ENCODE measurements at regions not wholly inside any gene's neighbourhood (a gene's known extent, or its start where the extent isn't known, plus 50 kb on each side); places are given as distances from the start of the nearest gene placed in this dataset.
A peak's percentile ranks its signal among the peaks of the same experiment; 100 is the strongest.

GRCh38 chr16:73217654-73218053 lies 169.7 kb upstream of the ZFHX3 start:
- DNase-seq (ENCODE audit: low read depth): no peak

DNA sequence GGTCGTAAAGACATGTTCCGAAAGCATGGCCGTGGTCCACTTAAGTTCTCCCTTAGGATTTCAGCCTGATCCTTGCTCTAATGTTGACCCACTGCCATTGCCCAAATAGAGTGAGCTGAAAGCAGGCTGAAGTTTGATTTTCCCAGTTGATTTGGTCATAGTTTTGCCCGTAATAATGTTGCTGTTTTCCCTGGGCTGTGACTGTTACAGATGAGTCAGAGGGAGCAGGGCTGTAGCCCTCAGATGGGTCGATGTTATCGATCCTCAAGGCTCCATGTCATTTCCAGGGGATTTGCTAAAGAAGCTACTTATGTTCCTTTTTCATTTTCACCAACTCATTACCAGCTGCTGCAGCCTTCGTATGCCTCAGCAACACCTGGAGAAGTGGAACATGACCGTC lies 169.0 kb upstream of the ZFHX3 start:
- DNase-seq (ENCODE audit: low read depth): no peak

DNA sequence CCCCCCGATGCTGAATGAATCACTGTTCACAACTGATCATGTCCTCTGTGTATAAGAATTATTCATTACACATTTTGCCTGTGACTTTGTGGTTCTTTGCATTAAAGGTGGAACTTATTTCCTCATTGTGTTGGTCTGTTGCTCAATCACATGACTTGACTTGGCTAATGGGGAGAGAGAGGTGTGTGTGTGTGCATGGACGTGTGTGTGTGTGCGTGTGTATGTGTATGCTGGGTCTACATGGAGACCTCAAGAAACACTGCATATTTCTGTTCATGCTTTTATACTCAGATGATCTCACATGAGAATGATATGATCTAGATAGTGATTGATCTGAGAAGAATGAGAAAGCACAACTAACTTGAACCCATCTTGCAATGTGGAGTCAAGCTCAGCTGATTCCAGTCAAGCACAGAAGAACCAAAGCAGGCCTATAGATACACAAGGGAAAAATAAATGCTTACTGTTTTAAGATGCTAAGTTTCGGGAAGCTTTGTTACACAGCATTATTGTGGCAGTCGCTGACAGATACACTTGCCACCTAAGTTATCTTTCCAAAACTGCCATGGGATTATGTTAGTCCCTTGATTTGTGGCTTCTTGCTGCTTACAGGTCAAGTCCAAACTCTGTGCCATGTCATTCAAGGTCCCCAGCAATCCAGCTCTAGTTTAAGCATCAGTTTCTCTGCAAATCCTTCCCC lies 167.9 kb upstream of the ZFHX3 start:
- DNase-seq (ENCODE audit: low read depth): no peak

DNA sequence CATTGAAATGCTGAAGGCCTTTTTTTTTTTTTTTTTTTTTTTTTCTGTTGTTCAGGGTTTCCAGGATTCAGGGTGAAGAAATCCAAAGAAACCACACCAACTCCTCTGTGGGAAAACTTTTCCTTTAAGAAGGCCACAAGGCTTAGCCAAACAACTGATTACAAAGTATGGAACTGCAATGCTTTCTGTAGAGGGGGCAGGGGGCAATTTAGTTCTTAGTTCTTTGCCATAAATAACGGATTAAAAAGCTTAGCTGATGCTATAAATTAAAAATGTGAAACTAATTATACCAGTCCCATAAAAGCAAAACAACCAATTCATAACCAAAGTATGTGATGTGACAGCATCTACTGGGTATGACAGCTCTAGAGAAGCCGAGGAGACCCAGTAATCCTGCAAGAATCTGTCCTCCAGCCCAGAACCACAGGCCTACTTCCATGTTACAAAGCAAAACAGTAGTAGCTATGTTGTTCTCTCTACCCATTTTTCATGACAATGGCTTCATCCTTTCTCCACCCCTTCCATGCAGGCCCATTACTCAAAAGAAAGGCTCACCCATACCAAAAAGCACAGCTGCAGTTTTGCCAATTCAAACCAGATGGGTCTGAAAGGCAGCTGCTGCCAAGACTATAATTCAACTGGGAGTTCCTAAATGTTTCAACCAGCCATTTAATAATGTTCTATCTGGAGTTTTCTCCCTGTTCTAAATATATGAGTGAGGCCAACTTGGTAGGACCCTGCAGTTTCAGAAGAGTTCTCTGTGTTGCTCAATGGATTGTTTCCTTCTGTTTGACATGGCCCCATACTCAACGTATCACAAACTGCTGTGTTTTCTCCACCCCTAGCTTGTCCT lies 167.1 kb upstream of the ZFHX3 start:
- DNase-seq (ENCODE audit: low read depth): no peak

DNA sequence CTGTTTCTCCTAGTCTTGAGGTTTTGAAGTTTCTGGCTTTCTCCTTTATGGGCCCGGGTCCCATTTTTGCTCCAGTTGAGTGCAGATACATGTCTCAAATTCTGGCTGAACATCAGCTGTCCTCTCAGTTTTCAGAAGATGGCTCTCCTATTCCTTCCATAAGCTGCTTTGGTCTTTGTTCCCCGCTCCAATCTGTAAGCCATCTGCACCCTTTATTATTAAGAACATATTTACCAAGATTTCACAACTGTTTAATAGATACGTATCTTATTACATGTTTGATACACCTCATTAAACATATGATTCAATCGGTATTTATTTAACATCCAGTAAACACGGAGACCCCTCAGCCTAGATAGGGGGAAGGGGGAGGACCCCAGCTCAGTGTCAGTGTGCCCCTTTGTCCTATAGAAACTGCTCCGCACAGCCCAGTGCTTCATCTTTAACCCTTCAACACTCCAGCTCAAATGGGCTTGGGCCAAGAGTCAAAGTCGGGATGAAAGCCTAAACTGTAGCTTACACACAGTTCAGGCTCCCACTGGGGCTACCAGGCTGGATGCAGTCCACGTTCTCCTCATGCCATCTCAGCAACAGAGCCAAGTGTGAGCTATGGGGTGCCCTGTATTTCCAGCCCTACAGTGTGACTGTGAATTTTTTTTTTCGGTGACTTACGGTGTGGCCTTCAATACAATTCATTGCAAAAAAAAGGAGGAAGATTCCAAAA lies 166.0 kb upstream of the ZFHX3 start:
- no peak for DNase-seq (ENCODE audit: low read depth)

GRCh38 chr16:73212431-73212830 lies 164.5 kb upstream of the ZFHX3 start:
- no peak for DNase-seq (ENCODE audit: low read depth)

DNA sequence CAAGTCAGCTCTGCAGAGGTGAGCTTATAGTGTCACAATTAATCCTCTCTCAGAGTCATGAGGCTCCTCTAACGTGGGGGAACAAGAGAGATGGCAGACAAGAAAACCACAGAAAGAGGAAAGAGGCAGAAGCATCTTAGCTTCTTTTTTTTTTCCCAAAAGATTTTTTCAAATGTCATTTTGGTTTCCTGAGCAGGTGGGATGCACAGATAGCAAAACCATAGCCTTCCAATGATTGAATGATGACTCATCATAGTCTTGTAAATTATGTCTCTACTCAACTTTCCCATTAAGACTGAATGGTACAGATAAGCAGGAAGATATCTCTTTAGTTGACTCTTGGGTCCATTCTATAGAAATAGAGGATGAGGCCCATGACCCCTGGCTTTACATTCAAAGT lies 162.8 kb upstream of the ZFHX3 start:
- no peak for DNase-seq (ENCODE audit: low read depth)

DNA sequence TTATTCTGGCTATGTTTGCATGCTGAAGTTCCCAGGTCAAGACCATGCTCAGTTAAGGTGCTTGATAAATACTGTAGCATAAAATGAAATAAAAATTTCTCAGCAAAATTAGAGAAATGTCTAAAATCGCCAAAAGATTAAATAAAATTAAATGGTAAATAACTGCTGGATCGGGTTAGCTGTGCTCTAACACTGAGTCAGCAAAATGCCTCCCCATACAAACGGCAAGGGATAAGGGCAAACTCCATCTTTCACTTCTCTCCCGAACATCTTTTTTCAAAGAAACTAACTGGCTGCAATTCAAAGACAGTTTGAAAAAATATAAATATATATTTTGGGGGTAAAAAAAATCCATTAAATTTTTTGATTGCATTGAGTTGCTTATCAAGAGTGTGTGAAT lies 162.2 kb upstream of the ZFHX3 start:
- DNase-seq (ENCODE audit: low read depth): no peak

GRCh38 chr16:73209190-73209589 lies 161.3 kb upstream of the ZFHX3 start:
- DNase-seq (ENCODE audit: low read depth): no peak

DNA sequence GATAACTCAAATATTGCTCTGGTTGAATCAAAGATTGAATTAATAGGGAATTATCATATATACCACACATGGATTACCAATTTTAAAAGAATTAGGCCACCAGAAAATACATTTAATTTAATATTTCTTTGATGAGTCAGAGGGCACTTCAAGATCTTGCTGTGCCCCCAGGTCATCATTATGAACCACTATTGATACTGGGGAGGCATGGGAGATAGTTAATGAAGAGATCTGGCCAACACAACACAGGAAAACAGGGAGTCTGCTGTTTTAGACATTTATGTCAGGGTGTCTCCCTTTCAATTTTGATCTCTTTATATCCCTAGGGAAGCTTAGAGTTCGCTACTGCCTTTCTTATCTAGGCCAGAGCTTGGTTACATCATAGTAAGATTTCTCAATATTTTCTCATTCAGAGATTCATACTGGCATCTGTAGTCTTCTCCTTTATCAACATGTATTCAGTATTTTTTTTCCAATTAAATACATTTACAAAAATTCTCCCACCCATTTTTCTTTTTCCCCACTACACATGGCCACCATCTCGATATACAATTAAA lies 158.3 kb upstream of the ZFHX3 start:
- no peak for DNase-seq (ENCODE audit: low read depth)

GRCh38 chr16:73205153-73205886 lies 157.4 kb upstream of the ZFHX3 start:
- no peak for DNase-seq (ENCODE audit: low read depth)

DNA sequence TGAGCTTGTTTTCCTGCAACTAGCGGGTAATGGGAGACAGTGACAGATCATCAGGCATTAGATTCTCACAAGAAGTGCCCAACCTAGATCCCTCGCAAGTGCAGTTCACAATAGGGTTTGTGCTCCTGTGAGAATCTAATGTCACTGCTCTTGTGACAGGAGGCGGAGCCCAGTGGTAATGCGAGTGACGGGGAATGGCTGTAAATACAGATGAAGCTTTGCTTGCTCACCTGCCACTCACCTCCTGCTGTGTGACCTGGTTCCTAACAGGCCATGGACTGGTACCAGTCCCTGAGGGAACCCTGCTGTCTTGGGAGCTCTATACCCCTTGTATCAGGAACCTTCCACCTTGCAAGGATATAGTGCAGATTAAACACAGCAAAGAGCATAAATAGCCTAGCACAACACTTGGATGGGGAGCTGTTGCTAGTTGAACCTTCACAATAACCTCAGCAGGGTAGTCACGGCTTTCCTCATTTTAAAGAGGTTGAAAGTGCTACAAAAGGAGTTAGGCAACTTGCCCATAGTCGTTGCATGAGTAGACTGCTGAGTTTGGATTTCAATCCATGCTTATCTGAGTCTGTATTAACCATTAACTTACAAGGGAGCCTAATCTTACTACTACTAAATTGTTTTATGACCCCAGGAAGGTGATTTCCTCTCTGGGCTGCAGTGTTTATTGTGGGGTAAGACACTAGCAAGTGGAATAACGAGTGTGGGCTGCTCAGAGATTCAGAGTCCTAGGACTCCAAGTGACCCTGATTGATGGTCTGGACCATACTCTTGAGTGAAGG lies 156.6 kb upstream of the ZFHX3 start:
- no peak for DNase-seq (ENCODE audit: low read depth)

GRCh38 chr16:73202161-73202729 lies 154.3 kb upstream of the ZFHX3 start:
- peak; percentile 9 for DNase-seq (ENCODE audit: low read depth)

DNA sequence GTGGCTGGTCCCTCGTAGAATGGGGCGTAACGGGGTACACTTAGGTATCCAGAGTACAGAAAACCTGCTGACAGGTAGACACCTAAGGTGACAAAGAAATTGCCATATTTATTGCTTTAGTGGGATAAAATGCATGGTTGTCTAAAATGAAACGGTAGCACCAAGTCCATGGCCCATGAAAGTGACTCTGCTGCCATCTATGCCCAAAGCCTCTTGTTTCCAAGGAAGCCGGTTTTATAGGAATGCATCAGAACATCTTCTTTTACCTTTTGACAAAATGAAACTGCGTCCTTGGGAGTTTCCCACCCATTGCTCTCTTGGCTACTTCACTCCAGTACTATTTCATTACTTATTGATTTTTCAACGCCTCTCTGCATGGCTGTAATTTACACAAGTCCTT lies 151.3 kb upstream of the ZFHX3 start:
- DNase-seq (ENCODE audit: low read depth): no peak

GRCh38 chr16:73198481-73198880 lies 150.6 kb upstream of the ZFHX3 start:
- DNase-seq (ENCODE audit: low read depth): no peak

DNA sequence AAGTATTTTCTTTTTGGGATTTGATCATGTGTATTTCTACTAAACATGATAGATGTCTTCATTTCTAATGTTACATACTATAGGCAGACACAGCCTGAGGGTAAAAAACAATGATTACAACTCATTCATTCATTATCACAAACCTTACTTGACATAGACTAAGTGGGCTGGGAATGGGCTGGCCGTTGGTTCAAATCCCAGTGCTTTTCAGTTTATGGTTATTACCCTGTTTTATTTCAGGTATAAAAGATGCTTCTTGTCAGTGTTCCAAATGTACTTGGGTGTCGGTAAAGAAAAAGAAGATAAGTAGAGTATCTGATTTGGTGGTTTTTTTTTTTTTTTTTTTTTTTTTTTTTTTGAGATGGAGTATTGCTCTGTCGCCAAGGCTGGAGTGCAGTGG lies 149.7 kb upstream of the ZFHX3 start:
- no peak for DNase-seq (ENCODE audit: low read depth)

- peak; percentile 77 for DNase-seq (ENCODE audit: low read depth)
Measured at GRCh38 chr16:73196670-73197069, 148.7 kb upstream of the ZFHX3 start.

DNA sequence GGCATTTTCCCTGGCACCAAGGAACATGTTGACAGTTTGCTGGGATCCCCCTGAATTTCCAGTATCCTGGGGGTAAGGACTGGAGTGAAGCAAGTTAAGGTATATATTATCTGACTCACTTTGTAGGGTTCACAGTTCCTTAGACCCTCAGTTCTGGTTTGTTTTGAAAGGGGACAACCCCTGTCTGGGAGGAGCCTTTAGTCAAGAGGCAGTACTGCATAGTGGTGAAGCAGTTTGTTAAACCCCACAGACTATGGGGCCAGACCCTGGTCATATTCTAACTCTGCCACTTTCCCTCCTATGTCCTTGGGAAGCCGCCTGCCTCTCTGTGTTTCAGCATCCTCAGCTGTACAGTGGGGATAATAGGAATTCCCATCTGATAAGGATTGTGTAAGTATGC lies 145.5 kb upstream of the ZFHX3 start:
- no peak for DNase-seq (ENCODE audit: low read depth)

- peak; percentile 13 for DNase-seq (ENCODE audit: low read depth)
Measured at GRCh38 chr16:73192232-73192894, 144.4 kb upstream of the ZFHX3 start.

DNA sequence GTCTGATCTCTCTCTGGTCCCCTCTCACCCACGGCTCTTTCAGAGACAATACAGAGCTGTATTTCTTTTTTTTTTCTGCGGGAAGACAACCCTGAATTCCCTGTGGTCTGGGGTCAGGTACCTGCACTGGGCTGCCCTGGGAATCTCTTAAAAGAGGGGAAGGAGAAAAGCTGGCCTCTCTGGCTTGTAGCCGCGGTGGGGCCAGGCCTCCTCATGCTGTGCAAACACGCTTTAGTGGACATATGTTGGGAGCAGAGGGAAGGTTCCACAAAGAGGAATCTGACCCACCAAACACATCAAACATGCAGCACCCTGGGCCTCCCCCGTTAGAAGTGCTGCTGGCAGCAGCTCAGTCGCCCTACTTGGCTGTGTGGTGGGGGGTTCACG lies 143.7 kb upstream of the ZFHX3 start:
- no peak for DNase-seq (ENCODE audit: low read depth)

All from Daoy (cell line).